ENCODE measurements at regions not wholly inside any gene's neighbourhood (a gene's known extent, or its start where the extent isn't known, plus 50 kb on each side); places are given as distances from the start of the nearest gene placed in this dataset.

DNA sequence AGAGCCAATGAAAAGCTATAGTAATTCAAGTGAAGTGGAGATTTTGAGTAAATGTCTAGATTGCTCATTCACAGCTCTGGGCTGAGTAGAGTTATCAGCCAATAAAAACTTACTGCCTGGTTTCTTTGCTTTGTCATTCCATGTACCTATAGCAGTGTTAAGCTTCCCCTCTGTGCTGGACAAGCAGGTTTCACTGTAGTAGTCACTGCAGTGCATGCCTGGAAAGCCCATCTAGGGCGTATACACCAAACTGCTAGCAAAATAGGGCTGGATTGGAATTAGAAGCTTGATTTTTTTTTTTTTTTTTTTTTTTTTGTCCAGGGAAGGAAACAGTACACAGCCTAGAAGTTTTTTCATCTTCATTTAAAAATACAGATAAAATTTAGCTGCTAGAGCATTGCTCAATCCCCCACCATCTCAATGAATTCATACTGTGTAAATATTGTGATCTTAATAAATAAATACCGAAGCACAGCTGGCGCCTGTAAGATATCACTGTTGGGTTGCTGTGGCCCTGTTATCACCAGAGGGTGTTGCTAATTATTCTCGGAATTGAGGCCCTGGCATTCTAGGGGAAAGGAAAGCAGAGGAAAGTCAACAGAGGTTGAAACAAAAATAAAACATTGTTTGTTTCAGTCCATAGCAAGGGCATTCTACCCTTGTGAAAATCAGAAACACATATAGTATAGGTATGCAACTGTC is 968.5 kb upstream of the GJE1 start:
- DNase-seq: no peak
- H3K4me1 Mint-ChIP-seq: no peaks in the 10 kb centered on the region
- H3K27me3 Mint-ChIP-seq: no peaks in the 10 kb centered on the region
- H3K9me3 Mint-ChIP-seq: no peaks in the 10 kb centered on the region
- ChIA-PET POLR2A (no interaction called here), CTCF (no interaction called here)
- H3K27ac Mint-ChIP-seq: no peak overlapping the region
- intact Hi-C loops (cut with micrococcal nuclease): no loop called here
- no peaks in the 10 kb centered on the region for H3K36me3 Mint-ChIP-seq (ENCODE audit: low read depth)
- no peak overlapping the region for H3K4me3 Mint-ChIP-seq
- TF ChIP-seq, protein P1, sequence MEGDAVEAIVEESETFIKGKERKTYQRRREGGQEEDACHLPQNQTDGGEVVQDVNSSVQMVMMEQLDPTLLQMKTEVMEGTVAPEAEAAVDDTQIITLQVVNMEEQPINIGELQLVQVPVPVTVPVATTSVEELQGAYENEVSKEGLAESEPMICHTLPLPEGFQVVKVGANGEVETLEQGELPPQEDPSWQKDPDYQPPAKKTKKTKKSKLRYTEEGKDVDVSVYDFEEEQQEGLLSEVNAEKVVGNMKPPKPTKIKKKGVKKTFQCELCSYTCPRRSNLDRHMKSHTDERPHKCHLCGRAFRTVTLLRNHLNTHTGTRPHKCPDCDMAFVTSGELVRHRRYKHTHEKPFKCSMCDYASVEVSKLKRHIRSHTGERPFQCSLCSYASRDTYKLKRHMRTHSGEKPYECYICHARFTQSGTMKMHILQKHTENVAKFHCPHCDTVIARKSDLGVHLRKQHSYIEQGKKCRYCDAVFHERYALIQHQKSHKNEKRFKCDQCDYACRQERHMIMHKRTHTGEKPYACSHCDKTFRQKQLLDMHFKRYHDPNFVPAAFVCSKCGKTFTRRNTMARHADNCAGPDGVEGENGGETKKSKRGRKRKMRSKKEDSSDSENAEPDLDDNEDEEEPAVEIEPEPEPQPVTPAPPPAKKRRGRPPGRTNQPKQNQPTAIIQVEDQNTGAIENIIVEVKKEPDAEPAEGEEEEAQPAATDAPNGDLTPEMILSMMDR (IDR thresholded peaks at IDR 0.05): no peak
- ATAC-seq (ENCODE audit: low read depth): no peak

- no peak overlapping the region for H3K27ac Mint-ChIP-seq
- no peaks in the 10 kb centered on the region for H3K36me3 Mint-ChIP-seq (ENCODE audit: low read depth)
- TF ChIP-seq, protein P1 (IDR thresholded peaks at IDR 0.05): no peak
- no peak overlapping the region for H3K4me3 Mint-ChIP-seq
- ATAC-seq (ENCODE audit: low read depth) (no peak), DNase-seq (no peak)
- H3K9me3 Mint-ChIP-seq: no peaks in the 10 kb centered on the region
- H3K4me1 Mint-ChIP-seq: no peaks in the 10 kb centered on the region
- intact Hi-C loops (cut with micrococcal nuclease): no loop called here
- H3K27me3 Mint-ChIP-seq: no peaks in the 10 kb centered on the region
- ChIA-PET POLR2A (no interaction called here), CTCF (no interaction called here)
Measured at GRCh38 chr6:141163107-141163506, 969.6 kb upstream of the GJE1 start.

DNA sequence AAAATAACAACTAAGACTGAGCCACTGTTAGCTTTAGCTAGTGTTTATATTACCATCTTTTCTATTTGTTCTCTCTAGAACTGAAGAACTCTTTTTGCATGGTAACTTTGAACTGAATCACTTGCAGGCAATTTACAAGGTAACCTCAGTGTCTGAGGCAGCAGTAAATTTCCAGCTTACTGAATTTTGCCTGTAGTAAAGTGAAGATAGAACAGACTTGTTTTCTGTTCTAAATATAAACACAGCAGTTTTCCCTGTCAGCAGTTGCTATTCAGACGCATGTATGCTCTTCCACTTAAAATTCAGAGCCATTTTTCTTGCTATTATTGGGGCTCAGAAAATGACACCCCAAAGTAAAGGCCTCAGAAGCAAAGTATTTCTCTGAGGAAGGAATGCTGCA is 974.0 kb upstream of the GJE1 start:
- H3K4me3 Mint-ChIP-seq: no peak overlapping the region
- no peaks in the 10 kb centered on the region for H3K9me3 Mint-ChIP-seq
- no peak overlapping the region for H3K27ac Mint-ChIP-seq
- ChIA-PET POLR2A (no interaction called here), CTCF (no interaction called here)
- ATAC-seq (ENCODE audit: low read depth): no peak
- no peaks in the 10 kb centered on the region for H3K36me3 Mint-ChIP-seq (ENCODE audit: low read depth)
- H3K4me1 Mint-ChIP-seq: peaks cover 2% of the 10 kb centered on the region
- TF ChIP-seq, protein P1 (IDR thresholded peaks at IDR 0.05): no peak
- H3K27me3 Mint-ChIP-seq: no peaks in the 10 kb centered on the region
- no peak for DNase-seq
- intact Hi-C loops (cut with micrococcal nuclease): no loop called here

DNA sequence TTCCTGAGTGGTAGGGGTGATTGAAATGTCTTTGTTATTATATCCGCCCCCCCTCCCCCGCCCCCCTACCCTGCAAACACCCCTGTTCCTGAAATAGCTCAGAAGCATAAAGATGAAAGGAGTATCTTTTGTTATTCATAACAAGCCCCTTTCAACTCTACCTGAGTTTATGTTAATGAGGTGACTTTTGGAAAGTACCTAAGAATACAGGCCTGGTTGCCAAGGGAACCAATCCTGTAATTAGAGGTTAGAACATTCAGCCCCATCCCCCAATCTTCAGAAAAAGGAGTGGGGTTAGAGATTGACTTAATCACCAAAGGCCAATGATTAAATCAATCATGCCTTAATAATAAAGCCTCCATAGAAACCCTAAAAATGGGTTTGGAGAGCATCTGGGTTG is 979.2 kb upstream of the GJE1 start:
- CTCF ChIA-PET: no interaction called here
- Mint-ChIP-seq H3K27me3 (no peaks in the 10 kb centered on the region), H3K4me1 (peaks cover 6% of the 10 kb centered on the region), H3K36me3 (ENCODE audit: low read depth) (no peaks in the 10 kb centered on the region), H3K27ac (no peak overlapping the region), H3K9me3 (no peaks in the 10 kb centered on the region), H3K4me3 (no peak overlapping the region)
- POLR2A ChIA-PET: no interaction called here
- TF ChIP-seq, protein P1 (IDR thresholded peaks at IDR 0.05): no peak
- ATAC-seq (ENCODE audit: low read depth) (peak; percentile 10), DNase-seq (no peak)
- intact Hi-C loops (cut with micrococcal nuclease): no loop called here

DNA sequence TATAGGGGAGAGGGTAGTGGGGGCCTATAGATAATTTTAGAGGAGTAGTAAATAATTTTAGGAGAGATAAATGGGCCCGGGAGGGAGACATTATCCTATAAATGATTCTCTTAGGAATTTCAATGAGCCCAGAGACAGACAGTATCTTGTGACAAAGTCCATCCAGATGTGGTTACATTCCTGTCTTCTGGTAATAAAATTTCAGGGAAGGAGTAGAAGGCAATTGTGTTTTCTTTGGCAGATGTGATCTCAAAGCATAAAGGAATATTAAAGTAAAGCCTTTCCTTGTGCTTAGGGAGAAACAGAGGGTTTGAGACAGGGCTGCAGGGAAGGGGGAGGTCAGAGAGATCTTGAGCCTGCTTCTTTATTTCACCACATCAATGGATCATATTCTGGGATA is 979.8 kb upstream of the GJE1 start:
- H3K27ac Mint-ChIP-seq: no peak overlapping the region
- H3K4me1 Mint-ChIP-seq: peaks cover 6% of the 10 kb centered on the region
- TF ChIP-seq, protein P1 (IDR thresholded peaks at IDR 0.05): no peak
- no peak overlapping the region for H3K4me3 Mint-ChIP-seq
- POLR2A ChIA-PET: no interaction called here
- DNase-seq (no peak), ATAC-seq (ENCODE audit: low read depth) (no peak)
- CTCF ChIA-PET: no interaction called here
- no peaks in the 10 kb centered on the region for H3K36me3 Mint-ChIP-seq (ENCODE audit: low read depth)
- intact Hi-C loops (cut with micrococcal nuclease): no loop called here
- H3K27me3 Mint-ChIP-seq: no peaks in the 10 kb centered on the region
- no peaks in the 10 kb centered on the region for H3K9me3 Mint-ChIP-seq
